Lung (tissue), 11 donors: ENCODE measurements at regions not wholly inside any gene's neighbourhood (a gene's known extent, or its start where the extent isn't known, plus 50 kb on each side); places are given as distances from the start of the nearest gene placed in this dataset.
A peak's percentile ranks its signal among the peaks of the same experiment; 100 is the strongest.

ENCODE experiments used
- ATAC-seq: fragments of 200-7000 bp; cut with Tn5 transposase; one replicate; pipeline ENCODE4 v1.9.1; 2020; ENCODE audit warnings: moderate number of reproducible peaks; ENCODE audit not compliant: insufficient read depth, low FRiP score
- DNase-seq, 3 donors: peaks; one replicate each; pipeline ENCODE4 v3.0.0-alpha.2; 2013 to 2017
- H3K27ac ChIP-seq, 2 donors: one replicate each; pipeline ENCODE4 v1.5.1; 2013; ENCODE audit warnings: mild to moderate bottlenecking in 2 of 2, moderate library complexity in 2 of 2, control low read depth in 1 of 2, inconsistent platforms in 1 of 2, low read depth in 1 of 2, low read length in 1 of 2
- H3K27me3 ChIP-seq, 3 donors: one replicate each; pipeline ENCODE4 v1.5.1; 2013; ENCODE audit warnings: low read length in 2 of 3; ENCODE audit not compliant: control insufficient read depth in 3 of 3, insufficient read depth in 3 of 3
- H3K36me3 ChIP-seq, 4 donors: one replicate each; pipeline ENCODE4 v1.5.1; 2013; ENCODE audit warnings: low read length in 4 of 4, mild to moderate bottlenecking in 1 of 4, moderate library complexity in 1 of 4; ENCODE audit not compliant: control insufficient read depth in 4 of 4, insufficient read depth in 4 of 4
- H3K4me1 ChIP-seq, 5 donors: one replicate each; pipeline ENCODE4 v1.5.1; 2013; ENCODE audit warnings: low read length in 5 of 5, mild to moderate bottlenecking in 2 of 5, moderate library complexity in 1 of 5; ENCODE audit not compliant: control insufficient read depth in 5 of 5, insufficient read depth in 5 of 5
- H3K4me3 ChIP-seq: one replicate; pipeline ENCODE4 v1.5.1; 2013; ENCODE audit warnings: mild to moderate bottlenecking, control low read depth, moderate library complexity
- H3K9ac ChIP-seq, 2 donors: one replicate each; pipeline ENCODE4 v1.5.1; 2013; ENCODE audit warnings: low read length in 2 of 2, control low read depth in 1 of 2; ENCODE audit not compliant: insufficient read depth in 1 of 2
- H3K9me3 ChIP-seq, 4 donors: one replicate each; pipeline ENCODE4 v1.5.1; 2013; ENCODE audit warnings: low read length in 3 of 4, mild to moderate bottlenecking in 1 of 4, moderate library complexity in 1 of 4; ENCODE audit not compliant: control insufficient read depth in 4 of 4, insufficient read depth in 3 of 4
- CTCF ChIP-seq: IDR thresholded peaks from 2 replicates; pipeline ENCODE4 v1.5.1; 2012; ENCODE audit warnings: mild to moderate bottlenecking; ENCODE audit errors: control extremely low read depth, extremely low read depth
- WGBS, 2 donors: extraction: QIAGEN DNeasy Blood & Tissue Kit; methylation state at CpG; one replicate each; pipeline ENCODE4 v1.1.7; 2013; 5-methylcytosine and 5-hydroxymethylcytosine counted together
- donor health status: control.
- donor health status: control.
- donor health status: Bipolar disorder and iron deficiency.
- donor health status: healthy.
- donor health status: DM: yes; HTN: yes; CAD: no.

- DNase-seq (no peak), ATAC-seq (no peak)
- WGBS, 2 donors = 79 to 81% methylated on average over 6 of the region's 6 CpGs
- H3K27me3 ChIP-seq = no peaks in the 10 kb centered on the region
- no peak overlapping the region for H3K4me3 ChIP-seq
- no peaks in the 10 kb centered on the region for H3K9me3 ChIP-seq
- no peak overlapping the region for H3K9ac ChIP-seq
- peaks cover 0 to 9% (median 0%) of the 10 kb centered on the region in 5 donors for H3K4me1 ChIP-seq
- no peak overlapping the region for H3K27ac ChIP-seq
- no peak for TF ChIP-seq CTCF
- H3K36me3 ChIP-seq = no peaks in the 10 kb centered on the region
Observed at GRCh38 chr15:58307313-58307961, 124.4 kb upstream of the LIPC start.

GRCh38 chr15:58308742-58309355, 122.9 kb upstream of the LIPC start:
- WGBS, 2 donors = 93 to 95% methylated on average over 10 of the region's 10 CpGs
- H3K36me3 ChIP-seq = no peaks in the 10 kb centered on the region
- no peak for TF ChIP-seq CTCF
- no peak overlapping the region for H3K4me3 ChIP-seq
- DNase-seq (no peak), ATAC-seq (no peak)
- peaks cover 0 to 9% (median 0%) of the 10 kb centered on the region in 5 donors for H3K4me1 ChIP-seq
- no peaks in the 10 kb centered on the region for H3K27me3 ChIP-seq
- no peaks in the 10 kb centered on the region for H3K9me3 ChIP-seq
- H3K9ac ChIP-seq = no peak overlapping the region
- no peak overlapping the region for H3K27ac ChIP-seq

GRCh38 chr15:58309963-58310928, 121.5 kb upstream of the LIPC start:
- ATAC-seq (no peak), DNase-seq (peak in 1 of 3 donors; percentile 44)
- Histone ChIP-seq H3K27ac (no peak overlapping the region), H3K9me3 (no peaks in the 10 kb centered on the region), H3K36me3 (no peaks in the 10 kb centered on the region), H3K27me3 (no peaks in the 10 kb centered on the region), H3K9ac (no peak overlapping the region), H3K4me1 (peaks cover 0 to 9% (median 0%) of the 10 kb centered on the region in 5 donors), H3K4me3 (no peak overlapping the region)
- TF ChIP-seq CTCF = no peak
- 75% methylated on average over 20 of the region's 20 CpGs for WGBS, 2 donors
